Stimulated activated CD4-positive, alpha-beta T cell treated with anti-CD3 and anti-CD28 coated beads, TNF-alpha, amount 100 ng/mL, for 4 hours (primary cell): ENCODE measurements at regions not wholly inside any gene's neighbourhood (a gene's known extent, or its start where the extent isn't known, plus 50 kb on each side); places are given as distances from the start of the nearest gene placed in this dataset.

Source experiments
- DNase-seq, 3 experiments: peaks; one replicate each; pipeline ENCODE4 v3.0.0-alpha.2; 2020; ENCODE audit warnings: low read depth in 3 of 3

- no peak for DNase-seq
These were observed 115.2 kb downstream of the MRPL14 start for GRCh38 chr6:44012078-44012493.

GRCh38 chr6:44011350-44011920, 115.8 kb downstream of the MRPL14 start:
- no peak for DNase-seq

DNA sequence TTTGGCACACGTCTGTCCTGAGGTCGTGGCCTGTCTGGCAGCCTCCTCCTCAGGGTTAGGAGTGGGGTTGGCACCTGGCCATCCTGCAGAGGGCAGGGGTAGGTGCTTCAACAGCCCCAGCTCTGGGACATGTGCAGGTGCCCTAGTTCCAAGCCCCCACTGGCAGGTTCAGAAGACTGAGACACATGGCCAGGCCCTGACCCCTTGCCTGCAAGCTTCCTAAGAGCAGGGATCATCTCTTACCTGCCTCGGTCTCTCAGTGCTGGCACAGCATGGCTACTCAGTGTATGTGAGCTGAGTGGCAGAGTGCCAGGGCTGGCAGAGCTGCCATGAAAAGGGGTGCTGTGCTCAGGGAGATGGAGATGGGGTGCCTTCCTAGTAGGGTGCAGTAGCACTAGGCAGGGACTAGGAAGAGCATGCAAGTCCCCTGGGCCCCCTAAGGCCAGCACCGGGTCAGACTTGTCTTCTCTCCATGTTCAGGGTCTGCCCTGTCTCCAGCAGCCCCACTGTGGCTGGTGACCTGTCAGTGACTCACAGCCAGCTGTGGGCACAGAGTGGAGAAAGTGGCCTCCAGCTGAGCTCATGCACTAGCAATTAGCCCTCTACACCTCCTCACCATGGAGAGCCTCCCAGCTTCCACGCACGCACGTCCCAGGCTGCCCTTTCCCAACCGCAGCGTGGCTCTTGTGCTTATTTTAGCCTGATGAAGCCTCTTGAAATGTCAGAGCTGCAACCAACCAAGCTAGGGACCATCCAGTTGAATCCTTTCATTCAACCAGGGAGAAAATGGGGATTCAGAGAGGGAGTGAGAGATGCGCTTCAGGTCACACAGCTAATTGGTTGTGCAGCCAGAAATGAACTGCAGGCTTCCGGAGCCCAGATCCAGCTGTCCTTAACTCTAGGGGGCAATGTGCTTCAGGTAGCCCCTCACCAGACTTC, 116.6 kb downstream of the MRPL14 start:
- no peak for DNase-seq

DNA sequence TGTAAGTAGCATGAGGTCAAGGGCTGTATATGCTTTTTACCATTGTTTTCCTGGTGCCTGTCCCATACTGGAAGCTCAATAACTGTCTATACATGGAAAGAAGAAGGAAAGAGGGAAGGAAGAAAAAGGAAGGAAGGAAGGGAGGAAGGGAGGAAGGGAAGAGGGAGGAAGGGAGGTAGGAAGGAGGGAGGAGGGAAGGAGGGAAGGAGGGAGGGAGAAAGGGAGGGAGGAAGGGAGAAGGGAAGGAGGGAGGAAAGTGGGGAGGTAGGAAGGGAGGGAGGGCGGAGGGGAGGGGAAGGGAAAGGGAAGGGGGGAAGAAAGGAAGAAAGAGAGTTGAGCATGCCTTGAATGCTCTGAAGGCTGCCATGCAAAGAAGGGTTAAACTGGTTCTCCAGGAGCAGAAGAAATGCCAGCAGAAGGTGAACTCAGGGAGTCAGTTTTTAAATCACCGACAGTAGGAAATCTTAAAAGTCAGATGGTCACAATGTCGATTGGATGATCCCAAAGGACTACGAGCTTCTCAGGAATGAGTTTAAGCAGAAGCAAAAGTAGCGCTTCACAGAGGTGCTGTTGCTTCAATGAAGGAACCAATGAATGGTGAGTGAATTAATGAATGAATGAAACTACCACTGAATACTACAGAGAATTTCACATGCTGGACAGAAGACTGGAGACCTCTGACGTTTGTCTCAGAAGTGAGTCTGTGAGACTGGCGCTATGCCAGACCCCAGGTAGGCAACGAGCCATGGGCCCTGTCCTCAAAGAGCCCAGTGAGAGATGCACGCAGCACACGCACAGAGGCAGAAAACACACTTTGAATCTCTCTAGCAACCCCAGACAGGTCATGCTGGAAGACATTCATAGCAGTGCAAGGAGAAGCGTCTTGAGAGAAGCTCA, 117.6 kb downstream of the MRPL14 start:
- DNase-seq: no peak

GRCh38 chr6:44008821-44009370, 118.4 kb downstream of the MRPL14 start:
- DNase-seq: no peak

DNA sequence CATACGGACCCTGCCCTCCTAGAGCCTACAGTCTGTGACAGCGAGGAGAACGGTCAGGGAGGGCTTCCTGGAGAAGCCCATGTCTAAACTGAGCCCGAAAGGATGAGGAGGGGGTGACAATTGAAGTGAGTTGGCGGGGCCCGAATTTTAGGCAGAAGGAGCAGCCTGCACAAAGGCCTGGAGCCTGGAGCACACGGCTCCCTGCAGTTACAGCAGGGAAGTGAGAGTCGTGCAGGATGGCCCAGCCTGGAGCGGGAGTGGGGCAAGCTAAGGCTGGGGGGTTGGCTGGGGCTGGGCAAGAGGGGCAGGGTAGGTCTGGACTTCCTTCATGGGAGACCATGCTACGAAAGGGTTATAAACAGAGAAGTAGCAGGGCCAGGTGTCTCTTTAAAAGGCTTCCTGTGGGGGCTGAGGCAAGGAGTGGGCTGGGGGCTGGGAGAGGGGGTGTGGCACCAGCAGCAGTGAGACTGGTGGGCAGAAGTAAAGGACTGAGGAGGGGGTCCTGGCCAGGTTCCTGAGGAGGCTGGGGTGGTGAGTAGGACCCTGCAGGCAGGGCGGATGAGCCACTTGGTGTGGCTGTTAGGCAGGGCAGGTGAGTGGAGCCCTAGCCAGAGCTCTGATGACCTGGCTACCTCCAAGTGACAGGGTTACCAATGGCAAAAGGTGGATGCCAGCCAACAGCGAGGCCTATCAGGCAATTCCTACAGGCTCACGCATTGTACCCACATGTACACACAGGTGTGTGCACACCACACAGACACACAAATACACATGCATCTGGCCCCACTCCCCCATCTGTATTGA, 119.2 kb downstream of the MRPL14 start:
- DNase-seq: no peak

DNA sequence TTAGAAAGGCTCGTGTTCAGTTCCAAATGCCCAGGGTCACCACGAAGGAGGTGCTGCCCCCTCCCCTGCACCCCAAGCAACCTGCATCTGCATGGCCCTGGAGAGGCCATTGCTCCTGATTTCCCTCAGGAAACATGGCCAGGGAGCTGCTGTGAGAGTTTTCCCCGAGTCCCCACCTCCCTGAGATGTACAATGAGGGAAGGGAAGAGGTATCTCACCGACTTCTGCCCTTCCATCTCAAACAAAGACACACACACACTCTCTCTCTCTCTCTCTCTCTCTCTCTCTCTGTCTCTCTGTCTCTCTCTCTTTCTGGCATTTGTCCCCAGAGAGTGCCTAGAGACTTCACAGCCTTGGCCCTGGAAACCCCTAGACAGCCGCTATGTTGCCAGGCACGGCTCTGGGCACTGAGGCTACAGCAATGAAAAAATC, 120.4 kb downstream of the MRPL14 start:
- DNase-seq: no peak

GRCh38 chr6:44006123-44006871, 121.0 kb downstream of the MRPL14 start:
- no peak for DNase-seq

DNA sequence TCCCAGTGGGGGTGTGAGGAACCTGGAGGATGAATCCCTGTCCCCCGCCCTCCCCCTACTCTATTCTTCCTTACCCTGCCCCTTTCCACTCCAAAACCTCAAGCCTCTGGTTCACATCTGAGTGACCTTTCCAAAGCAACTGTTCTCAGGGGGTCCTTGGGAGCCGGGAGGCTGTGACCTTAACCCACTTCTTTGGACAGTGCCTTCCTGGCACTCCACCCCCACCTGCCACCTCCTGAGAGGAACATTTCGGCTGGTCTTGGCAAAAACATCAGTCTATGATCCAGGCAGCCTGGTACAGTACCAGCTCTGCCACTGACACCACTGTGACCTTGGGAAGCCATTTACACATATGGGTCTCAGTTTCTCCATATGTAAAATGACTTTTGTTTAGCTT, 121.7 kb downstream of the MRPL14 start:
- DNase-seq: no peak

- no peak for DNase-seq
These were observed 122.4 kb downstream of the MRPL14 start for GRCh38 chr6:44004625-44005506.

GRCh38 chr6:44004136-44004535, 123.1 kb downstream of the MRPL14 start:
- no peak for DNase-seq

DNA sequence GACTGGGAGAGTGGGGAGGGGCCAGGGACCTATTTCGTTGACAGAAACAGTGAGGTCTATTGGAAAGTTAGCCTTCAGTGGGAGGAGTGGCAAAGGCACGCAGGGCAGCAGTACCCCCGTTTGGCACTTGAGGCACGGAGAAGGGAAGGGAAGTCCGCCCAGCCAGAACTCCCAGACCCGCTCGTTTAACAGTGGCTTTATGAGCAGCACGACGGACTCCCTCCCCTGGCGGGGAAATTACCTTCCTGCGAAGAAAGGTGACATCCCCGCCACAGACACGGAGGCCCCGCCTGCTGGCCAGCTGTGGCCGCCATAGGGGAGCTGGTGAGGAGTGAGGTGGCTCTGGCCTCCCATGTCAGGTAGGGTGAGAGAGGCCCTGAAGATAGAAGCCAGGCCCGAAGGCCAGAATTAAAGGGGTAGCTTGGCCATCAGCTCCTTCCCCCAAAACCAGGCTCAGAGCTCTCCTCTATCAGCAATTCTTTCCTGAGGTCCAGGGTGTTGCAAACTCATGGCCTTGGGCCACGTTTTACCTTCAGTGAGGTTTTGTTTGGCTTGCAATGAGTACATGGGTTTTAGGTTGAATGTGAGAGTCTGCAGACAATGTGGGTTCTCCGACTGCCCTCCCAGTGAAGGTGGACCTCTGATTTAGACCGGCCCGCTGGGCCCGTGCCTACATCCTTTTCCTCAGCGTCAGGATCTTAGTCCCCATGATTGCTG, 123.7 kb downstream of the MRPL14 start:
- no peak for DNase-seq

DNA sequence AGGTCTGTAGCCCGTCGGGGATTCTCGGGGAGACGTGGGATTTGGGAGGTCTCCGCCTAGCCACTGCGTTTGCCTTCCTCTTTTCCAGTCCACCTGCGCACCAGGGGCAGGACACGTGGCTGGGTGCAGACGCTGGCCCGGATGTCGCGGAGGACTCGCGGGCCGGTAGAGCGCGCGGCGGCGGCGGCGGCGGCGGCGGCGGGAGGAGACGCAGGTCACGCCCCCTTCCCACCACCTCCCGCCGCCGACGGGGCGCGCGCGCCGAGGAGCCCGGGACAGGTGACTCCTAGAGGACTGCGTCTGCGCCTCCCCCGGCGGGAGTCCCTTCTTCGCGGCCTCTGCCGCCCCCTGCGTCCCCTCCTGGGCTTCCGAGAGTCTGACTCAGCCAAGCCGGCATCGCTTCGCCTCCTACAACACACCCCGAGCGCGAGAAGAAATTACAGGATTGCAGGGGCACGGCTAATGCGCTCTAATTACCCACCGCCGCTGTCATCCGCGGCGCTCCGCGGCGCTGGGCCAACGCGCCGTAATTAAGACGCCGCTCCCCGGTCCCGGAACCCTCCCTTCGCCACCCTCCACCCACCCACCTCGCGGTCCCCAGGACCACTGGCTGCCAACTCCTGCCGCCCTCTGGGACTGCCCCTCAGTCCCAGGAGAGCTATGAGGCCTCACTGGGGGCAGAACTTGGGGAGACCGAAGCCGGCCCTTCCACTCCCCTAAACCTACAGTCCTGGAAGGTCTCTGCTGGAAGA, 124.5 kb downstream of the MRPL14 start:
- peak; percentile 36 to 52 (median 42) for DNase-seq

GRCh38 chr6:44002067-44002592, 125.1 kb downstream of the MRPL14 start:
- peak in 2 of 3 experiments; percentile 17 to 27 for DNase-seq

DNA sequence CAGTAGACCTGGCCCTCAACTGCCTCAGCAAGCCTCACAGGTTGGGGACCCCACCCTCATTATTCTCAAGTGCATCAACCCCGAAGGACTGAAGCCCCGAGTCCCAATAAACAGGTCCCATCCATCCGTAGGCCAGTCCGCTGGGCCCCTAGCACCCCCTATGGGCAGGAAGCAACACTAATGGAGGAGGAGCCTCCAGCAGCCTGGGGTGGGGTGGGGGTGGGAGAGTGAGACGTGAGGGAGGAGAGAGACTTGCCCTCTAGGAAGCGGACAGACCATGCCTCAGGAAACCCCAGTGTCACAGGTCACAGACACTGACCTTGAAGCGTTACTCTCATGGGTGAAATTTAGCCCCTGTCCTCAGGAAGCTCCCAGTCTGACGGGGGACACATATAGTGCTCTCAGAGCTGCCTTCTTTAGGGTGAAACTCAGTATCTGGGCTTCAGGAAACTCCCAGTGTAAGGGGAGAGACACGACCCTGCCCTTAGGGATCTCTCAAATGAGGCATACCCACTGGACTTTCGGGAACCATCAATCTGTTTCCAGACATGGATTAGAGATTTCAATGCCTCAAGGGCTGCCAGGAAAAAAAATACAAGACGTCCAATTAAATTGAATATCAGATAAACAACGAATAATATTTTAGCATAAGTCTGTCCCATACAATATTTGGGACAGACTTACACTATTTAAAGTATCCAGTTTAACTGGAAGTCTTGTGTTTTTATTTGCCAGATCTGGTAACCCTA, 125.8 kb downstream of the MRPL14 start:
- no peak for DNase-seq

- no peak for DNase-seq
These were observed 126.9 kb downstream of the MRPL14 start for GRCh38 chr6:44000164-44000842.
